ENCODE measurements at regions not wholly inside any gene's neighbourhood (a gene's known extent, or its start where the extent isn't known, plus 50 kb on each side); places are given as distances from the start of the nearest gene placed in this dataset.
"Not testable (repeated sequence)": the region's sequence is repeated elsewhere in the genome, so short reads cannot be mapped to it uniquely, and the experiment has no call there.

DNA sequence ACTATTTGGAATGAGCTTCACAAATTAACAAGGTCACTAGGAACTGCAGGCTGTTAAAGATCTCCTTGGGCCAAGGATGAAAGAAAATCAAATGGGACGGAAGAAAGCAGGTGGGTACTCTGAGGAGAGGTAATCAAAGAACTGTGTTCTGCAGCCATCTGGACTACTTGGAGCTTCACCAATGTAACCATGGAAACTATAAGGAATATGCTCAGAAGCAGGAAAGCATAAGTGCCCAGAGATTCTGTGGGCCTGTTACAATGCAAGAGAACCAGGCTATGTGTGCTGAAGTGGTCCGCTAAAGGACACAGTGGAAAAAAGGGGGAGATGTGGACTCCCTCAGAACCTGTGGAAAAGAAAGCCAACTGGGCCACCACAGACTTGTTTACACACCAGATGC, 238.5 kb downstream of the PTGER3 start:
- Mint-ChIP-seq H3K36me3 (no peaks in the 10 kb centered on the region), H3K4me1 (peaks cover 4% of the 10 kb centered on the region), H3K27me3 (no peaks in the 10 kb centered on the region), H3K27ac (no peak overlapping the region), H3K4me3 (no peak overlapping the region), H3K9me3 (ENCODE audit: low read depth) (no peaks in the 10 kb centered on the region)
- CTCF ChIA-PET: no interaction called here
- DNase-seq: no peak
- ATAC-seq: no peak

DNA sequence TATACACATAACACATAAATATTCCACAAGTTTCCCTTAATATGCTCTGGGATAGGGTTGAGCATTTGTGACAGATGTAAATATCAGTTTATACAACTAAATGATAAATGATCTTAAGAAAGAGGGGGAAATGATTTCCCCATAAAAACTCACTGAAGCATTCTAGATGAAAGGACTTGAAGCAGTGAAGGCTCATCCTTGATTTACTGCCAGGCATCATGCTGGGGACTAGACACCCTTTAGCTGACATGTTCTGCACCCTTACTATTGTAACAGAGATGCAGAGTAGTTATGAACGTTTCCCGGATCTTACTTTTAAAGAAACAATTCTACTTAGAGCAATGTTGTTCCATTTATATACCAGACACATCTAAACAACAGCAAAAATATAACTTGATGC, 235.8 kb downstream of the PTGER3 start:
- Mint-ChIP-seq H3K4me1 (peaks cover 4% of the 10 kb centered on the region), H3K4me3 (no peak overlapping the region), H3K27me3 (no peaks in the 10 kb centered on the region), H3K27ac (no peak overlapping the region), H3K9me3 (ENCODE audit: low read depth) (no peaks in the 10 kb centered on the region), H3K36me3 (no peaks in the 10 kb centered on the region)
- DNase-seq: no peak
- ATAC-seq: no peak
- CTCF ChIA-PET: no interaction called here

DNA sequence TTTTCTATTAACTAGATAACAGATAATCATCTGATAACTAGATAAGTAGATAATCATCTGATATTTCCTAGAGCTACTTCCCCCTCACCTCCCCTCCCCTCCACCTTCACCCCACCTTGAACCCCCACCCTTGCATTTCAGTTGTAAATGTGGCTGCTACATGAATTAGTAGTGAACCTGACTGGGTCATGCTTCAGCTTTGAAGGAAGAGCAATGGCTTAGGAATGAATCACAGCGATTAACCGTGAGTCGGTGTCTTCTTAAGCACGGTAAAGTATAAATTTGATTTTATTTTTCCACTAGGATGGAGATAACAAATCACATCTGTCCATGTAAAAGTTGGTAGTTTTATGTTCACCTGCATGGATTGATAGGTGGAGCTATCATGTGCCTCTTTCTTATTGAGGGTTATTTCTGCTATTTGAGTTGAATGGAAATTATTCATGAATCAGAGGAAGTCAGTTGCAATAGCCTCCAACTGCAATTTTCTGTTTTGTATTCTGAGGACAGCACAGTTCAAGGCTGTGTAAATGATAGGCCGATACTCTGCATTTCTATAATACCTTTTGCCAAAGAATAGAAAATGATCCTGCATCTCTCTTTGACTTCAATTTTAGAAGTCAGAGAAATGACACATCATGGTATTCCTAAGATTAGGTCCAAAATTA, 235.0 kb downstream of the PTGER3 start:
- no peak overlapping the region for H3K4me3 Mint-ChIP-seq
- no peaks in the 10 kb centered on the region for H3K36me3 Mint-ChIP-seq
- no peak for ATAC-seq
- CTCF ChIA-PET: no interaction called here
- no peak overlapping the region for H3K27ac Mint-ChIP-seq
- no peaks in the 10 kb centered on the region for H3K27me3 Mint-ChIP-seq
- peaks cover 4% of the 10 kb centered on the region for H3K4me1 Mint-ChIP-seq
- H3K9me3 Mint-ChIP-seq (ENCODE audit: low read depth): no peaks in the 10 kb centered on the region
- no peak for DNase-seq

DNA sequence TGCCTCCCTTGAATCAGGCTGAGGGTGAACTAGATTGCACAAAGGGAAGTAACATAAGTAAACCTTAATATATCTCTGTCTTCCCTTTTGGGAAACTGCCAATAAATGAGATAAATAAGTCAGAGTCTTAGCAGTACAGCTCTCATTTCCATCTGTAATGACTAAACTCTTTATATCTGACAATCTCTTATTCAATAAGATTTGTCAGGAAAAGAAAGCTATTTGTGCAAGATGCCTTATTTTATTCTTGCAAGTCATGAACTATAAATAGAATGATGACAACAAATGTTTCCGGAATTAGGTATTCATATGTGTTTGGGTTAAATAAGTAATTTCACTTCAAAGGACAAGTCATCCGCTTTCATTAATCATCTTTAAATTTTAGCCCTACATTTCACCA, 229.2 kb downstream of the PTGER3 start:
- no peaks in the 10 kb centered on the region for H3K4me1 Mint-ChIP-seq
- no peaks in the 10 kb centered on the region for H3K36me3 Mint-ChIP-seq
- H3K9me3 Mint-ChIP-seq (ENCODE audit: low read depth): no peaks in the 10 kb centered on the region
- H3K27me3 Mint-ChIP-seq: no peaks in the 10 kb centered on the region
- H3K4me3 Mint-ChIP-seq: no peak overlapping the region
- H3K27ac Mint-ChIP-seq: no peak overlapping the region
- CTCF ChIA-PET: no interaction called here
- ATAC-seq (no peak), DNase-seq (no peak)

- DNase-seq (no peak), ATAC-seq (no peak)
- H3K36me3 Mint-ChIP-seq: no peaks in the 10 kb centered on the region
- H3K4me3 Mint-ChIP-seq: no peak overlapping the region
- no peaks in the 10 kb centered on the region for H3K9me3 Mint-ChIP-seq (ENCODE audit: low read depth)
- no peaks in the 10 kb centered on the region for H3K4me1 Mint-ChIP-seq
- CTCF ChIA-PET: no interaction called here
- no peak overlapping the region for H3K27ac Mint-ChIP-seq
- no peaks in the 10 kb centered on the region for H3K27me3 Mint-ChIP-seq
Observed at GRCh38 chr1:70819231-70819630, 228.4 kb downstream of the PTGER3 start.

- no peak overlapping the region for H3K27ac Mint-ChIP-seq
- no peak for ATAC-seq
- H3K4me1 Mint-ChIP-seq: no peaks in the 10 kb centered on the region
- no peak for DNase-seq
- no peaks in the 10 kb centered on the region for H3K27me3 Mint-ChIP-seq
- CTCF ChIA-PET: no interaction called here
- H3K9me3 Mint-ChIP-seq (ENCODE audit: low read depth): no peaks in the 10 kb centered on the region
- H3K36me3 Mint-ChIP-seq: no peaks in the 10 kb centered on the region
- H3K4me3 Mint-ChIP-seq: no peak overlapping the region
Observed at GRCh38 chr1:70819785-70820184, 227.8 kb downstream of the PTGER3 start.

- no peak for DNase-seq
- H3K27me3 Mint-ChIP-seq: no peaks in the 10 kb centered on the region
- H3K9me3 Mint-ChIP-seq (ENCODE audit: low read depth): no peaks in the 10 kb centered on the region
- H3K4me3 Mint-ChIP-seq: no peak overlapping the region
- no peaks in the 10 kb centered on the region for H3K4me1 Mint-ChIP-seq
- no peaks in the 10 kb centered on the region for H3K36me3 Mint-ChIP-seq
- H3K27ac Mint-ChIP-seq: no peak overlapping the region
- CTCF ChIA-PET: no interaction called here
- ATAC-seq: no peak
Observed at GRCh38 chr1:70820396-70820795, 227.2 kb downstream of the PTGER3 start.

GRCh38 chr1:70820995-70821394, 226.6 kb downstream of the PTGER3 start:
- no peaks in the 10 kb centered on the region for H3K9me3 Mint-ChIP-seq (ENCODE audit: low read depth)
- no peaks in the 10 kb centered on the region for H3K36me3 Mint-ChIP-seq
- no peak overlapping the region for H3K27ac Mint-ChIP-seq
- no peak for DNase-seq
- CTCF ChIA-PET: no interaction called here
- no peaks in the 10 kb centered on the region for H3K4me1 Mint-ChIP-seq
- H3K4me3 Mint-ChIP-seq: no peak overlapping the region
- ATAC-seq: no peak
- H3K27me3 Mint-ChIP-seq: no peaks in the 10 kb centered on the region

- no peak overlapping the region for H3K4me3 Mint-ChIP-seq
- CTCF ChIA-PET: no interaction called here
Observed at GRCh38 chr1:70826428-70826827, 221.2 kb downstream of the PTGER3 start.

GRCh38 chr1:70827030-70827429, 220.6 kb downstream of the PTGER3 start:
- Mint-ChIP-seq H3K27me3 (no peaks in the 10 kb centered on the region), H3K27ac (no peak overlapping the region), H3K4me1 (no peaks in the 10 kb centered on the region), H3K9me3 (ENCODE audit: low read depth) (no peaks in the 10 kb centered on the region), H3K36me3 (no peaks in the 10 kb centered on the region), H3K4me3 (no peak overlapping the region)
- CTCF ChIA-PET: no interaction called here
- DNase-seq (no peak), ATAC-seq (no peak)

More at GRCh38 chr1:70826428-70826827, 221.2 kb downstream of the PTGER3 start:
- H3K36me3 Mint-ChIP-seq: no peaks in the 10 kb centered on the region
- H3K4me1 Mint-ChIP-seq: no peaks in the 10 kb centered on the region
- DNase-seq: no peak
- ATAC-seq: no peak
- no peaks in the 10 kb centered on the region for H3K9me3 Mint-ChIP-seq (ENCODE audit: low read depth)
- H3K27ac Mint-ChIP-seq: no peak overlapping the region
- H3K27me3 Mint-ChIP-seq: no peaks in the 10 kb centered on the region

GRCh38 chr1:70828177-70828576, 219.4 kb downstream of the PTGER3 start:
- CTCF ChIA-PET: no interaction called here
- Mint-ChIP-seq H3K27ac (no peak overlapping the region), H3K27me3 (no peaks in the 10 kb centered on the region), H3K4me1 (no peaks in the 10 kb centered on the region), H3K4me3 (no peak overlapping the region), H3K9me3 (ENCODE audit: low read depth) (no peaks in the 10 kb centered on the region), H3K36me3 (no peaks in the 10 kb centered on the region)
- ATAC-seq (no peak), DNase-seq (no peak)

- H3K27me3 Mint-ChIP-seq; DNase-seq; H3K4me1 Mint-ChIP-seq; H3K4me3 Mint-ChIP-seq; H3K9me3 Mint-ChIP-seq (ENCODE audit: low read depth); CTCF ChIA-PET; H3K36me3 Mint-ChIP-seq; H3K27ac Mint-ChIP-seq; ATAC-seq: not testable (repeated sequence)
Observed at GRCh38 chr1:70834365-70834764, 213.3 kb downstream of the PTGER3 start.

DNA sequence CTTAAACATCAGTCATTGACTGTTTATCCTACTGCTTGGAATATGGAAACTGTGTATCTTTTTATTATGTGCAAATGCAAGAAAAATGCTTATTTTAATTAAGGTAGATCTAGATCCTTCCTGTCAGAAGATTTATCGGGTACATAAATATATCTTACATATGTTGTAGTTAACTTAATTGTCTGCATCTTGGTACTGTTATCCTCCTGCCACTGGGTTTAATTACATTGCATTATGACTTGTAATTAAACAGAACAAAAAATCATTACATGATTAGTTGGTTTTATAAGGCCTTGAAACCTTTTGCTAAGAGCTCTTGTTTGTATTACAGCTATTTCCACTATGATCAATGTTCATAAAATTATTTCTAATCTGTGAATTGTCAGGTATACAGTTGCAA, 211.2 kb downstream of the PTGER3 start:
- CTCF ChIA-PET: no interaction called here
- Mint-ChIP-seq H3K4me3 (no peak overlapping the region), H3K27ac (no peak overlapping the region), H3K27me3 (no peaks in the 10 kb centered on the region), H3K36me3 (no peaks in the 10 kb centered on the region), H3K4me1 (no peaks in the 10 kb centered on the region), H3K9me3 (ENCODE audit: low read depth) (peaks cover 5% of the 10 kb centered on the region)
- no peak for DNase-seq
- ATAC-seq: no peak

GRCh38 chr1:70840260-70840953, 207.2 kb downstream of the PTGER3 start:
- Mint-ChIP-seq H3K36me3 (no peaks in the 10 kb centered on the region), H3K27ac (no peak overlapping the region), H3K9me3 (ENCODE audit: low read depth) (no peaks in the 10 kb centered on the region), H3K4me3 (no peak overlapping the region), H3K27me3 (no peaks in the 10 kb centered on the region), H3K4me1 (no peaks in the 10 kb centered on the region)
- DNase-seq: no peak
- CTCF ChIA-PET: no interaction called here
- ATAC-seq: no peak

All from activated CD8-positive, alpha-beta memory T cell treated with anti-CD3 and anti-CD28 coated beads, Interleukin-2, amount 10 ng/mL, durations not matched to agents 7 days and 5 days (primary cell).